Kidney epithelial cell (primary cell): ENCODE measurements at regions not wholly inside any gene's neighbourhood (a gene's known extent, or its start where the extent isn't known, plus 50 kb on each side); places are given as distances from the start of the nearest gene placed in this dataset.
"Not testable (repeated sequence)": the region's sequence is repeated elsewhere in the genome, so short reads cannot be mapped to it uniquely, and the experiment has no call there.

Source experiments
- DNase-seq: peaks from one replicate; pipeline ENCODE4 v3.0.0-alpha.2; 2010; ENCODE audit warnings: low read depth
- H3K27me3 ChIP-seq: 2 replicates; pipeline ENCODE4 v1.6.0; 2011; ENCODE audit warnings: low read length; ENCODE audit not compliant: control insufficient read depth, insufficient read depth
- H3K36me3 ChIP-seq: 2 replicates; pipeline ENCODE4 v1.5.1; 2011; ENCODE audit warnings: low read length; ENCODE audit not compliant: control insufficient read depth, insufficient read depth
- H3K4me3 ChIP-seq: 2 replicates; pipeline ENCODE4 v1.5.1; 2011; ENCODE audit warnings: low read depth, mild to moderate bottlenecking, control low read depth, low read length
- TF ChIP-seq, protein P1 (sequence below): IDR thresholded peaks from 2 replicates; pipeline ENCODE4 v1.5.1; 2011; ENCODE audit warnings: mild to moderate bottlenecking, moderate library complexity, low read length, control low read depth, inconsistent platforms; ENCODE audit not compliant: insufficient read depth, poor library complexity, severe bottlenecking

DNA sequence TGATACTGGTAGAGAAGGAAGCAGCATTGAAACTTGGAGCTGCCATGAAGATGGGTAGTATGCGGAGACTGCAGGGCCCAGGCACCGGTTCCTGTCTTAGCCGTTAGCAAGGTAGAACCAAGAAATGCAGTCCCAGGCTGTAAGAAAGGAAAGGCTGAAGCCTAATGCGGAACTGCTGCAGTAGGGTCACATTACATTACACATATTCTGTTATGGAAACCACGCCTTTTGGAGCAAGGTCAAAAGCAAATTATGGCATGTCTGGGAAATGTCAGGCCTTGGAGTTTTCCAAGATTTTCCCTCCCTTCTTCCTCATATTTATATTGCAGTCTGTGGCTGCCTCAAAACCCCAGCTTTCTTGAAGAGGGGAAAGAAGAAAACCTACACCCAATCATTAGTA, 204.8 kb upstream of the RASGEF1B start:
- no peak overlapping the region for H3K4me3 ChIP-seq
- no peak for DNase-seq
- TF ChIP-seq, protein P1, sequence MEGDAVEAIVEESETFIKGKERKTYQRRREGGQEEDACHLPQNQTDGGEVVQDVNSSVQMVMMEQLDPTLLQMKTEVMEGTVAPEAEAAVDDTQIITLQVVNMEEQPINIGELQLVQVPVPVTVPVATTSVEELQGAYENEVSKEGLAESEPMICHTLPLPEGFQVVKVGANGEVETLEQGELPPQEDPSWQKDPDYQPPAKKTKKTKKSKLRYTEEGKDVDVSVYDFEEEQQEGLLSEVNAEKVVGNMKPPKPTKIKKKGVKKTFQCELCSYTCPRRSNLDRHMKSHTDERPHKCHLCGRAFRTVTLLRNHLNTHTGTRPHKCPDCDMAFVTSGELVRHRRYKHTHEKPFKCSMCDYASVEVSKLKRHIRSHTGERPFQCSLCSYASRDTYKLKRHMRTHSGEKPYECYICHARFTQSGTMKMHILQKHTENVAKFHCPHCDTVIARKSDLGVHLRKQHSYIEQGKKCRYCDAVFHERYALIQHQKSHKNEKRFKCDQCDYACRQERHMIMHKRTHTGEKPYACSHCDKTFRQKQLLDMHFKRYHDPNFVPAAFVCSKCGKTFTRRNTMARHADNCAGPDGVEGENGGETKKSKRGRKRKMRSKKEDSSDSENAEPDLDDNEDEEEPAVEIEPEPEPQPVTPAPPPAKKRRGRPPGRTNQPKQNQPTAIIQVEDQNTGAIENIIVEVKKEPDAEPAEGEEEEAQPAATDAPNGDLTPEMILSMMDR: no peak
- H3K27me3 ChIP-seq: no peaks in the 10 kb centered on the region
- no peaks in the 10 kb centered on the region for H3K36me3 ChIP-seq

DNA sequence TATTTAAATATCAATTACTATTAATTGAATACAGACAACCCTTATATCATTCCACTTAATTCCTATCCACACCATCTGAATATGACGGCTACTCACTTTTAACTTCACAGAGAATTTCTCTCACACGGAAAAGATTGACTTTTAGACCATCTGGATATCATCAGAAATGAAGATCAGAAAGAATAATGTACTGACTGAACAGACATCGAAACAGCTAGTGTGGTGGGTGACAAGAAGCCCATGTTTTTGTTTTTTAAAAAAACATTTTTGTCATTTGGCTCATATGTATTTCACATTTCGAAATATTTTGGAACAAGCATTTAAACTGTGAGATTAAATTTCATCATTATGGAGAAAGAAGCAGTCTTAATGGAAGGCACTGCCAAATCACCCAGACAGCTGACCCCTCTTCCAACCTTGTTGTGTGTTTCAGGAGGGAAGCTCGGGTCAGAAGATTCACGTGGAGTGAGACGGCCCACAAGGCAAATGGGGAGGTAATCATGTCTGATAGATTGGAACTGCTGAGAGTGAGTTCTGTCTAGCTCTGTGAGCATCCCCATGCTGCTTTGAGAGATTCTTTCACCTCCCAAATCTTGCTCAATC, 204.2 kb upstream of the RASGEF1B start:
- DNase-seq: no peak
- no peak overlapping the region for H3K4me3 ChIP-seq
- TF ChIP-seq, protein P1: no peak
- H3K27me3 ChIP-seq: no peaks in the 10 kb centered on the region
- H3K36me3 ChIP-seq: no peaks in the 10 kb centered on the region

DNA sequence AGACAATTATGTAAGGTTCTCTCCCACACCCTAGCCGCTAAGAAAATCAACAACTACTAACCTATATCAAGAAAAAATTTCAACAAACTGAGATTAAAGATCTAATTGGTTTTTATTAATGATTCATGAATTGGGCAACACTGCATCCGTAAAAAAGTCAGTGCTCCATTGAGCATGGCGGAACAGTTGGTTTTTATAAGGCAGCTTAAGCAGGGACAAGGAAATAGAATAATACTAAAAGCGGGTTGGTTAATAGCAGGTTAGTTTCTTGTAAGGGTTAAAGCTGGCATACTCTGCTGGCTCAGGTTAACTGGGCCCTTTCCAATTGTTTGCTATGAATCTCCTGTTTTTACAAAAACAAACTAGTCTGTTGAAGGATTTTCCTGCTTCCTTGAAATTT, 202.3 kb upstream of the RASGEF1B start:
- DNase-seq: no peak
- H3K36me3 ChIP-seq: no peaks in the 10 kb centered on the region
- TF ChIP-seq, protein P1: no peak
- no peak overlapping the region for H3K4me3 ChIP-seq
- no peaks in the 10 kb centered on the region for H3K27me3 ChIP-seq

DNA sequence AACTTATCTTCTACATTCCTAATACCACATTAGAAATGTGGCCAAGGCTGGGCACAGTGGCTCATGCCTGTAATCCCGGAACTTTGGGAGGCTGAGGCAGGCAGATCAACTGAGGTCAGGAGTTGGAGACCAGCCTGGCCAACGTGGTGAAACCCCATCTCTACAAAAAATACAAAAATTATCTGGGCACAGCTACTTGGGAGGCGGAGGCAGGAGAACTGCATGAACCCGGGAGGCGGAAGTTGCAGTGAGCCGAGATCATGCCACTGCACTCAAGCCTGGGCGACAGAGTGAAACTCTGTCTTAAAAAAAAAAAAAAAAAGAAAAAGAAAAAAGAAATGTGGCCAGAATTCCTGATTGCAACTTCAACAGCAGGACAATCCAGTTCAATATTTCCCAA, 196.6 kb upstream of the RASGEF1B start:
- H3K36me3 ChIP-seq, H3K27me3 ChIP-seq, H3K4me3 ChIP-seq, DNase-seq: not testable (repeated sequence)

DNA sequence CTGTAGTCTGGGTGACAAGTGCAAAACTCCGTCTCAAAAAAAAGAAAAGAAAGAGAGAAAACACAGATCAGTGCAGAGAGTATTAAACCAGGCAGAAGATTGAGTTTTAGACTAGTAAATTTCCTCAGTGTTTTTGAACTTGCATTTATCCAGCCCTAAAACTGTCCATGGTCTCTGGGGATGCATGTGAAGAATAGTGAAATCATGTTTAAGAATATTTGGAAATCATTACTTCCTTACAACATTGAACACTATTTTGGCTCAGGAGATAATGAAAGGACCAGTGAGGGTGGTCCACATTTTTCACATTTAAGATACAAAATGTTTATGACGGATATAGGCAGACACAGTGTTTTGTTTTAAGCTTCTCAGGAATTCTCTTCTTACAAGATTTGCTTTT, 195.8 kb upstream of the RASGEF1B start:
- DNase-seq: no peak
- H3K4me3 ChIP-seq: no peak overlapping the region
- no peaks in the 10 kb centered on the region for H3K27me3 ChIP-seq
- TF ChIP-seq, protein P1: no peak
- no peaks in the 10 kb centered on the region for H3K36me3 ChIP-seq

DNA sequence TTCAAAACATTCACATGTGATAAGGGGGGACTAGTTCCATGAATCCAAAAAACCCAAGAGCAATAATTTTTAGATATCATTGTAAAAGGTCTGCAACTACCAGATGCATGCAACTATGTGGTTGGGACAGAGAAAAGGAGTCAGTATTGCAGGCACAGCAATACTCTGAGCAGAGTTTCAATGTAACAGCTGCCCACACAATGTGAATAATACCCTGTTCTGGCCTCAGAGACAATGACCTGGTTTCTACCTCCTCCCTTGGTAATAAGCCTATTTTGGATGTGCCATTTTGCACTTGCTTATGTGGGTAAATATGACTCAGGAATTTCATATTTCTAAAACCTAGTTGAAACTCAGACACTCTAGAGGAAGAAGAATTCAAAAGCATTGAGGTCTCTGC, 194.8 kb upstream of the RASGEF1B start:
- no peaks in the 10 kb centered on the region for H3K27me3 ChIP-seq
- TF ChIP-seq, protein P1: no peak
- no peak for DNase-seq

More for the DNA sequence above, 194.8 kb upstream of the RASGEF1B start:
- Histone ChIP-seq H3K4me3 (no peak overlapping the region), H3K36me3 (no peaks in the 10 kb centered on the region)
